HG03097 (cell line): ENCODE measurements at regions not wholly inside any gene's neighbourhood (a gene's known extent, or its start where the extent isn't known, plus 50 kb on each side); places are given as distances from the start of the nearest gene placed in this dataset.

Experiments used
- ATAC-seq: cut with Tn5 transposase; IDR thresholded peaks from one replicate; pipeline ENCODE4 v1.9.1; 2021; ENCODE audit not compliant: unreplicated experiment, low FRiP score

DNA sequence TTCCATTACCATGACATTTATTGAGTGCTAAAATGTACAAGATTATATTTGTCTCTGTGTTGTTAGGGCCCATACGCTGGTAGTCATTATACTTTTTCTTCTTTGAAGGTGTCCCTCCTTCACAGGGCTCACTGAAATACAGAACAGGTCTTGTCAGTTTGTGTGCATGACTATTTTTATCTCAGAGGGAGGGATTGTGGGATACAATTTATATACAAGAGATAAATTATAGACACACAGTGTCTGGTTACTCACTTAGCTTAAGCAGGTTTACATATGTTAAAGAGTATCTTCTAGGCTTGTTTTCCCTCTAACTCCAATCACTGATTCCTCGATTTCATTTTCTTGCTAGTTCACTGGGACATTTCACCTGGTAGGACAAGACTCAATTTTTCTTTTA lies 143.3 kb upstream of the GUCY1A1 start:
- no peak for ATAC-seq

DNA sequence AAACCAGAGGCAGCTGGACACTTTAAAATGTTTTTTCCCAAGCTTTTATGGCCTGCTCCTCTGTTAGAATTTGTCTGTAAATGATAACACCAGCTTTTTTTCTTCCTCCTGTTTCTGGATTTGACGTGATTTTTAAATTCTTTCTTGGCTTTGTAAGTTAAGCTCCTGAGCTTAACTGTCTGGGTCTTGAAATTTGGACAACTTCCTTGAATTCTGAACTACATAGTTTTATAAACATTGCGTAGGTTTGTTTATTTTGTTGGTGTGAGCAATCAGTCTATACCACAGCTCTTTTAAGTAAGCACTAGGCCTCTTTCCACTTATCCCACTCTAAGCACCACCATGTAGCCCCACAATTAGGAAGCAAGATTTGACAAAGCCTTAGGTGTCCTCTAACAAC lies 144.4 kb upstream of the GUCY1A1 start:
- ATAC-seq: no peak

DNA sequence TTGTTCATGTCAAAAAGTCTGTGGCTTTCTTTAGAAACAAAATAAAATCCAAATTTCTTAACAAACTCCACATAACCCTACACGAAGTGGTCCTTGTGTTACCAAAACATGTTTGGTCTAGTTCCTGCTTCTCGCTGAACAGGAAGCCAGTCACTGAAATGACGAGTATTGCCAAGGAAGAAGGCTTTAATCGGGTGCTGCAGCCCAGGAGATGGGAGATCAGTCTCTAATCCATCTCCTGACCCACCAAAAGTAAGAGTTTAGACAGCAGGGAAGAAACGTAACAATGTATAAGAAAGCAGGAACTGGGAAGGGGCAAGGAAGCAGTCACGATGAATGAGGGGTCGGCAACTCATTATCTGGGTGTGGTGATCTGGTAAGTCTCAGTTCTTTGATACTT lies 144.6 kb upstream of the MAP9 start:
- no peak for ATAC-seq

DNA sequence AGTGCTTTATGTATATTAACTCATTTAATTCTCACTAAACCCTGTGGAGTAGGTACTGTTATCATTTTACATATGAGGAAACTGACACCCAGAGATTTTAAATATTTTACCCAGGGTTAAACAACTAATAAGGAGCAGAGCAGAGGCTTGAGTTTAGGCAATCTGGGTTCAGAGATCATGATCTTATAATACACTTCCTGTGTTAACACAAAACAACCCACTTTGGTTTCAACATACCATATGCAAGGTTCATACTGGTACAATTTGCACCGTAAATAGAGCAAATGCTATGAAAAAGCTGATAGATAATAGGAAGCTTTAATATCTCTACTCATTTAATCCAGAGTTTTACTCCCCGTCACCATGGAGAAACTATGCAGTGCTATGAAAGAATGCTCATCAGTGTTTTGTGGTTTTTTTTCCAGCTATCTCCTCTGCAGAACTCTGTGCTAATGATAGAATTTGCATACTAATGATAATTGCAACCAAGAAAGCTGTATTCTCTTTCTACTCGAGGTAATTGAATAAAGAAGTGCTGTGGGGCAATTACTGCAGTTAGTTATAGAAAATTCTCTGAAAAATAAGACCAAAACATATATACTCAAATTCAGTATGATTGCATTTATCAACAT lies 138.8 kb upstream of the MAP9 start:
- no peak for ATAC-seq

DNA sequence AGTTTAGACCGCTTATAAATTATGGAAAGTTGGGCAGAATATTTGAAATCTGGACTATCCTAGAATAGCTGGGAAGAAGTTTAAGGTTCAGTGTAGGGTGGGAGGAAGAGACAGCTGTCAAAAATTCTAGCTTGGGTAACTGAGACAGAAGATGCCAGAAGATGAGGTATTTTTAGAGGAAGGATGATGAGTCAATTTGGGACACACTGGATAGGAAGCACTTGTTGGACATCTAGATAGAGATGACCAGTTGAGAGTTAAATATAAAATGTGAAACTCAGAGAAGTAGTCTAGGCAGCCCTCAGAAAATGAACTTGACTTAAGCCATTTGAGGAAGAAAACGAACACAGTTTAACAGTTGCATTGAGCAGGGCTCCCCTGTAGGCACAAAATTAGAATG lies 137.9 kb upstream of the MAP9 start:
- ATAC-seq: no peak

DNA sequence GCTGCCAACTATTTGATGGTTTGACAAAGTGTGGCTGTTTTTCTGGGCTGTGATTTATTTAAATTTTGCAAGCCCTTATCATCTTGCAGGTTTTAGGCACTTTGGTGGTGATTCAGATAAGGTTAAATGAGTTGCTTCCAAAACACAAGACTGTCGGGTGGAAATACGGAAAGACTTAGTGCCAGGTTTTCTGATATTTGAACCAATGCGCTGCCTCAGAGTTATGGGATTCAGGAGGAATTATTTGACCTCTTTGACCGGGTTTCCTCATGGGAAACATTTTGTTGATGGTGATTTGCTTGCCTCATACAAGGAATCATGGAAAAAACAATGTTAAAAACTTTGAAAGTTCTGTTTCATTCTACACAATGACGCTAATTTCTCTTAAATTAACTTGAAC lies 136.1 kb upstream of the MAP9 start:
- ATAC-seq: no peak

DNA sequence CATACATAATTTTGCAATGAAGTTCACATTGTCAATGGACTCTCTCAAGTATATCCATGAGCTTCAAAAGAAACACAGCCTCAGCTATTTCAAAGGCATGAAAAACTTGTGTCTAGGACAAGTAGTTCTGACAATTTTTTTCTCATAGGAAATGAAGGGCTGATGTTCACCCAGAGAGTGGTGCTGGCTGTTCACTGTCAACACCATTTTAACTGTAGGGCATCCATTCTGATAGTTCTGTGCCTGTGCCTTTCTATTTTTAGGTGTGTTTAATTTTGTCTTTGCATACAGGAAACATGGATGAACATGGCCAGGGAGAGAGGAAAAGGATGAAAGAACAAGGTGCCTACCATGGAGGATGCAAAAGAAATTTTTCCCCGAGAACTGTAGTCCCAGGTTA lies 135.3 kb upstream of the MAP9 start:
- no peak for ATAC-seq

DNA sequence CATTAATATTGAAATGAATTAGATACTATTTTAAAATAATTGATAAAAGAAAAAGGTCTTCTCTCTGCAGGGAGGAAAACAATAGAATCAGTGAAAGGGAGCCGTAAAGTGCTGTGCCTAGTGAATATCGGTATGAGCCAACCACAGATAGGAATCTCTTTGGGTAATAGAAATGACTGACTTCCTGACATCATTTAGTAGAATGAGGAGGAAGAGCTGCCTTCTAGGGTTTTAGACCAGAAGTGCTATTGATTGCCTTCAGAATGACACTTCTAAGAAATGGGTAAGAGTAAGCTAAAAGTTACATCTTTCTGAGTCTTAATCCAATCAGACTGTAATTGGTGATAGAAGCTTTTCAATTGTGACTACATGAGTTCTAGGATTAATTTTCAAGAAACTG lies 134.0 kb upstream of the MAP9 start:
- no peak for ATAC-seq

DNA sequence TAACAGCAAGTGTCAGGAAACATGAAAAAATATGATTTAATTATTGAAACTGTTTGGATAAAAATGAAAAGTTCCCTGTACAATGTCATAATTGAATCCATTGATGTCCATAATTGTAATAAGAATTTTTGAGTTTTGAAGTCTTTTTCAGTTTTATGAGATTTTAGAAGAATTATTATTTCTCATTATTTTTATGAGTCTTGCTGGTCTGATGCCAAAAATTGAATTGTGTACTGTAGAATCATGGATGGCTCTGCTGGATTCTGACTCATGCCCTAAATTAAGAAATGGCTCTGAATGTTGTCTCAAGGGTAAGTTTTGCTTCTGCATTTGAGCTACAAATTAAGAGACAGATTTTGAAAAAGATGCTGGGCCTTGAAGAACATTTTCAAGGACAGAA lies 132.8 kb upstream of the MAP9 start:
- no peak for ATAC-seq

DNA sequence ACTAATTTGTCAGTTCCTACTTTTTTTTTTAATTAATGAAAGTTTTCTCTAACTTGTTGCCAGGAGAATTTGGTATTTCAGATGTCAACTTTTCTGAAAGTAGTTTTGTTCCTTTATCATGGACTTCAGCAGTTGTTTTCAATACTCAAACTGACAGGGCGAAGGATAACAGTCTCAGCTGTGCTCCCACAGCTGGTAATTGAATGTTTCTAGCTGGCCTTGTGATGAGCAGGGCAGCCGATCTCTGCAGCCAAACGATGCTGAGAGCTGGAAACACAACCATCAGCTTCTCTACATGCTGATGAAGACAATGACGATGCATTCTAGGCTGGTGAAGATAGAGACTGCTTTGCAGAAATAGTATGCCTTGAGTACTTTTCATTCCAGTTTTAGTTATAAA lies 130.0 kb upstream of the MAP9 start:
- ATAC-seq: no peak

DNA sequence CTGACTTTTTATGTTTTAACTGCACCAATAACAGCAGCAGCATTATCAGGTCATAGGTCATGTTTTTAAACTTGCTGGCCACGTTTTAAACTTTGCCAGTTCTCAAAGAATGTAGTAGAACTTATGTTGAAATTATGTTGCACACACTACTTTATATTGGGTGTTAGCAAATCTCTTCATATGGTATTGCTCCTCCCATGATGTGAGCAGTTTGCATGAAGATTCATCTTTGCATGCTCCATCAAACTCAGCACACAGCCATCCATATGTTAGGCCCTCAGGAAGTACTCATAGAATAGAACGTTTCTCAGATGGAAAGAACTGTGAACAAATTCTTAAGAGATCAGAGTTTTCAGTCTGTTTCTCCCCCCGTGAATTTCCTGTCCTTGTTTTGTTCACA lies 128.6 kb upstream of the MAP9 start:
- ATAC-seq: no peak

DNA sequence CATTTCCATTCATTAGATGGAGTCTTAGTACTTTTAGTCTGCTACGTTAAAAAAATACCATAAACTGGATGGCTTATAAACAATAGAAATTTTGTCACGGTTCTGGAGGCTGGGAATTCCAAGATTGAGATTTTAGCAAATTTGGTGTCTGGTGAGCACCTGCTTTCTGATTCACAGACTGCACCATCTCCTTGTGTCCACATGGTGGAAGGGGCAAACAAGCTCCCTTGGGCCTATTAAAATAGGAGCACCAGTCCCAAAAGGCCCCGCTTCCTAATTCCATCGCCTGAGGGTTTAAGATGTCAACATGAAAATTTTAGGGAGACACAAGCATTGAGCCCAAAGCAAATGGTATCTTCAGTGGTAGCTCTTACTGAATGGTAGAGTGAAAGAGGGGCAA lies 120.5 kb upstream of the MAP9 start:
- ATAC-seq: no peak

DNA sequence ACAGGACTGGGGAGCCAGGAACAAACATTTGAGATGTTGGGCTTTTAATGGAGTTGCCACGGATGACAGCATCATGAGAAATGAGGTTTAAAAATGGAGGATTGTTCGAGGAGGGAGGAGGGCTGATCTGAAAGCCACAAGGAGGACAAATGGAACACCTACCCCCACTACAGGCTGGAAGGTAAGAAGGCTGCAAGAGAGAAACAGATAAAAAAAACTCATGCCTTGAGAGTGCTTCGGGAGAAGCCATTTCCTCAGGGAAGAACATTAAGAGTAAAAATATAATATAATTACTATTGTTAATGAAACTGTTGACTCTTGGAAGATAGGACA lies 119.5 kb upstream of the MAP9 start:
- no peak for ATAC-seq

DNA sequence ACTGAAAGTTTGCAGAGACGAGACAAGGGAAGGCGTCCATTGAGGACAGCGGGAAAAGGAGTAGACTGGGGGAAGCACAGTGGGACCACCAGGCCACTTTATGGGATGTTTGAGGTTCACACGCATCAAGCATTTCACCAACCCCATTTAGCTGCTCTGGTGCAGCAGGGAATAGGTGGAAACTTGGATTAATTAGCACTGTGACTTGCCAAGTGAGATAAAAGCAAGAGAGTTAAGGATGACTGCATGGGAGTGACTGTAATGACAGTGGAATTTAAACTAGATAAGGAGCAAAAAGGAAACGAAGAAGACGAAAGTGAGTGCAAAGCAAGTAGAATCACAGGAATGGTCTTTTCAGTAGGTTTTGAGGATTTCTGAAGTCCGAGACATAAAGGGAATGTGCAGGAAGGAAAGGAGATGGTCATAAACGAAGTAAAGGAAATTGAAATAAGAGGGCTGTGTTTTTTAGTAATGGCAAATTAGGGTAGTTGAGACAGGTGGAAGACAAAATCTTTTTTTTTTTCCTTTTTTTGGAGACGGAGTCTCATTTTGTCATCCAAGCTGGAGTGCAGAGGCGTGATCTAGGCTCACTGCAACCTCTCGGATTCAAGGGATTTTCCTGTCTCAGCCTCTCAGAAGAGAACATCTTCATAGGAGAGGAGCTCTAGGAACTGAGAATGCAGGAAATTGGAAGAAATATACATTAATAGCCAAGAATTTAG lies 119.0 kb upstream of the MAP9 start:
- ATAC-seq: no peak

DNA sequence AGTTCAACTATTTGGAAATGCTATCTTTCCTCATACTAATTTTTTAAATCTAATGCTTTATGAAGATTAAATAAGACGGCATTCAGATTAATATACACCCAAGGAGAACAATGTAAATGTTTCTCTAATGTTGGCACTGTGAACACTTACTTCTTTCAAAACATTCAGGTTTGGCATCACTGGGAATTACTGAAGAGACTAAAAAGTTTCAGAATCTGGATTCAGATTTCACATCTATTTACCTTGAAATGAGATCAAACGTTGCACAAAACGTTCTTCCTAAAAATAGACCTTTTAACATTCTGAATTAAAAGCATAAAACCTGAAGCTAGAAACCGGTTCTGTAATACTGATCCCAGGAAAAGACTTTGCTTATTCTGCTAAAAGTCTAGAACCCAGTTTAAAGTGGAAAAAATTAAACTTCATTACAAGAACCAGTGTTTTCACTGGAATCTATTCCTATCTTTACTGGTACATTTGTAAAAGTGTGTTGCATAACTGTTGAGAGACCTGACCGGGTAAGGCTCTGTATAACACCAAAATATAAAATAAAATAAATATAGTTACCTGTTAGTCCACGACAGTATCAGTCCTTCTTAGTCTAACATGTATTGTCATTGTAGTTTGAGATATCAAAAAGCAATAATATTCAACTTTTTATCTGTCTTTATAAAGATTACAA lies 117.4 kb upstream of the MAP9 start:
- ATAC-seq: no peak

DNA sequence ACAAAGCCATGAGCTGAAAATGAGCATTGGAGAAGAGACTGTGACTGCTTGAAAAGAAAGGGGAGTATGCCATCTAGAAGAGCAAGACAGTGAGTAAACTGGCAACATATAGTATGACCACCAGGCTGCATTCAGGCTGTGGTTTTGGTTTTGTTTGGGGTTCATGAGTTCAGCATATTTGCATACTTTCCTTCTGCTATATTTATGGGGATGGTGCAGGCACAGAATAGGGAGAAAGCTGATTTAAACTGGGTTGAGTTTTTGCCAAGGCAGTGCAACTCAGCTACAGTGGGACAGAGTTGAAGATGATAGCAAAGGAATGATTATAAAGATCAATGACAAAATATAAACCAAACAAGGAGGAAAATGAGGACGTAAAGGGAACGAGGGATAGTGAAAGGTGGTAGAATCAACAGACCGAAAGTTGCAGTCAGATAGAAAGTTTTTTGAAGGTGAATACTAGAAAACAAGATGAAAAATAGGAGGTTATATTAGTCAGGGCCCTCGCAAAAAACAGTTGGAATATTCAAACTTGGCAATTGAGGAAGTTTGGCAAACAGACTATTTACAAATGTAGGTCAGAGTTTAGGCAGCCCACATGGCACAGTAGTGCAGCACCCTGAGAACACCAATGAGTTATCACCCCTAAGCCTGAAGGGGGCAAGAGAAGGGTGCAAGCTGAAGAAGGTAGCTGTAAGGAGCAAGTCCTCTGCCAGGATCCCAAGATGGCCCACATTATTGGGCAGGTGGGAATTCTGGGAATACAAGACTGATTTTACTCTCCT lies 114.8 kb upstream of the MAP9 start:
- ATAC-seq: peak; percentile 88

DNA sequence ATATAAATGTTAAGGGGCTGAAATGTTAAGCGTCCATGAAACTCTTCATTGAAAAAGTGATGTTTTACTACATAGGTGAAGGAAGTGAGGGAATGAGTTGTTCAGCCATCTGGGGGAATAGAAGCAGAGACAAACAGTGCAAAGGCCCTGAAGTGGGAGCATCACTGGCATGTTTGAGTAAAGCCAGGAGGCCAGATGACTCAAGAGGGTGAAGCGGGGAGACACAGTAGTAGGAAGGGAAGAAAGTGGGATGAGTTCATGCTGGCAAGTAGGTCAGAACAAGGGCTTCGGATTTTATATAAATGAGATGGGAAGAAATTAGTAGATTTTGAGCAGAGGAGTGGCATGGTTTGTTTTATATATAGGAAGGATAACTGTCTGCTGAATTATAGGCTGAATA lies 112.5 kb upstream of the MAP9 start:
- no peak for ATAC-seq

DNA sequence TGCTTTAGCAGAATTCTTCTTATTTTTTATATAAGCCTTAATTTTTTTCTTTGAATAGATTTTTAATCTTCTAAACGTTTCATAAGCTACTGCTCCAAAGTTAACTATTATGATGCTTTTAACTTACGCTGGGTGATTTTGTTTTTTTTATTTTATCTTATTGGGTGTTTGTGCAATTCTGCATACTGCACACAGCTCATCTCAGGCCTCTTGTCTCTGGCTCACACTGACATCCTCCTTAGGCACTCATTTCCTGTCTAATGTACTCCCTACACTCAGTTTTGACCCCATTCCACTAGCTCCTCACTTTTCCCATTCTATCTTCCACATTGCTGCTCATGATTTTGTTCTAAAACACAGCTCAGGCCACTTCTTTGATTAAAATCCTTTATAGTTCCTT lies 111.9 kb upstream of the MAP9 start:
- ATAC-seq: no peak

DNA sequence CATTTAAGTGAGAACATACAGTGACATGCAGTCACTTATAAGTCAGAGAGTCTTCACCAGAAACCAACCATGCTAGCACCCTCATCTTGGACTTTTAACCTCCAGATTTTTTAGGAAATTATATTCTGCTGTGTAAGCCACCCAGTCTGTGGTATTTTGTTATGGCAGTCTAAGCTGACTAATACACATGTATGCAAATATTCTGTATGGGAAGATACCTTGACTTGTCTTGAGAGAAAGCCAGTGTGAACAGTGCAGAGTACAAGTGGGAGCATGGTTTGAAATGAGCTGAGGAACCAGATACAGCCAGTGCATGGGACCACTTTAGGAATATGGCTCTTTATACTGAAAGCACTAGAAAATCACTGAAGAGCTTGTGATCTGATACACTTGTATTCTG lies 110.4 kb upstream of the MAP9 start:
- no peak for ATAC-seq

DNA sequence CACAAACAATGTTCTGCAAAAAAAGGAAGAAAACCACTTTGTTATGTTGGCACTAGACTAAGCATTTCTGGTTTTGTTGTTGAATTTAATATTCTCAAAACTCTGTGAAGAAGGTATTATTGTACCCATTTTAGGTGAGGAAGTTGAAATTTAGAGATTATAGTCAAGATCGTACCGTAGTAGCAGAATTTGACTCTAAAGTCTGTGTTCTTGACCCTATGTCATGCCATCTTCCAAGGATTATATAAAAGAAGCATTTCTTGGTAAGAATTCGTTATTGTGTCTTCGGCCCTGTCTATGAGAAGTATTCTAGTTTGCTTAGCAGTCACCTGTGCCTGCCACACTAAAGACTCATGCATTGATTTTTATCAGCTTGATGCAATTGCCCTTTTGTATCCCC lies 104.4 kb upstream of the MAP9 start:
- ATAC-seq: no peak

DNA sequence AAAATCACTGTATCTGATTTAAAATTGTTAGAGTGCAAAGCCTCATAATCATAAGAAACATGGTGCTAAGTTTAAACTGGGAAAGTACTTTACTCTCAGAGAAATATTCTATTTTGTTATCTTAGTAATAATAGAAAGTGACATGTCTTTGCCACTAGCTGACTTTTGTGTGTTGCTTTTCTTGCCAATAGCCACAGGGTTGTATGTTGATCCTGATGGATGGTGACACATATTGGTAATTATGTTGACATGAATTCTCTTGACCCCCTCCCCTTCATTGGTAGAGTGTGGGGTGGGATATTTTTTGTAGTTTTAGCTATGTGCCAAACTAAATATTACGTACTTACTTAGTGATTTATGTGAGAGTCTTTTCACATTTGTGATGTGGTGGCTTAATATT lies 103.1 kb upstream of the MAP9 start:
- ATAC-seq: no peak
